ENCODE measurements at regions not wholly inside any gene's neighbourhood (a gene's known extent, or its start where the extent isn't known, plus 50 kb on each side); places are given as distances from the start of the nearest gene placed in this dataset.

- H3K9me3 ChIP-seq, result no peaks in the 10 kb centered on the region
- H3K4me3 ChIP-seq, result no peak overlapping the region
- no peak for DNase-seq
- no peaks in the 10 kb centered on the region for H3K27me3 ChIP-seq
- H3K36me3 ChIP-seq, result peaks cover 0 to 26% (median 0%) of the 10 kb centered on the region in 3 donors
- H3K4me1 ChIP-seq, result no peaks in the 10 kb centered on the region
- TF ChIP-seq POLR2A (IDR thresholded peaks at IDR 0.05), result no peak
- TF ChIP-seq, protein P1, sequence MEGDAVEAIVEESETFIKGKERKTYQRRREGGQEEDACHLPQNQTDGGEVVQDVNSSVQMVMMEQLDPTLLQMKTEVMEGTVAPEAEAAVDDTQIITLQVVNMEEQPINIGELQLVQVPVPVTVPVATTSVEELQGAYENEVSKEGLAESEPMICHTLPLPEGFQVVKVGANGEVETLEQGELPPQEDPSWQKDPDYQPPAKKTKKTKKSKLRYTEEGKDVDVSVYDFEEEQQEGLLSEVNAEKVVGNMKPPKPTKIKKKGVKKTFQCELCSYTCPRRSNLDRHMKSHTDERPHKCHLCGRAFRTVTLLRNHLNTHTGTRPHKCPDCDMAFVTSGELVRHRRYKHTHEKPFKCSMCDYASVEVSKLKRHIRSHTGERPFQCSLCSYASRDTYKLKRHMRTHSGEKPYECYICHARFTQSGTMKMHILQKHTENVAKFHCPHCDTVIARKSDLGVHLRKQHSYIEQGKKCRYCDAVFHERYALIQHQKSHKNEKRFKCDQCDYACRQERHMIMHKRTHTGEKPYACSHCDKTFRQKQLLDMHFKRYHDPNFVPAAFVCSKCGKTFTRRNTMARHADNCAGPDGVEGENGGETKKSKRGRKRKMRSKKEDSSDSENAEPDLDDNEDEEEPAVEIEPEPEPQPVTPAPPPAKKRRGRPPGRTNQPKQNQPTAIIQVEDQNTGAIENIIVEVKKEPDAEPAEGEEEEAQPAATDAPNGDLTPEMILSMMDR (IDR thresholded peaks at IDR 0.05), result no peak
- H3K27ac ChIP-seq, result no peak overlapping the region
These were observed 98.6 kb downstream of the KPNA2 start for GRCh38 chr17:68134046-68134637.

DNA sequence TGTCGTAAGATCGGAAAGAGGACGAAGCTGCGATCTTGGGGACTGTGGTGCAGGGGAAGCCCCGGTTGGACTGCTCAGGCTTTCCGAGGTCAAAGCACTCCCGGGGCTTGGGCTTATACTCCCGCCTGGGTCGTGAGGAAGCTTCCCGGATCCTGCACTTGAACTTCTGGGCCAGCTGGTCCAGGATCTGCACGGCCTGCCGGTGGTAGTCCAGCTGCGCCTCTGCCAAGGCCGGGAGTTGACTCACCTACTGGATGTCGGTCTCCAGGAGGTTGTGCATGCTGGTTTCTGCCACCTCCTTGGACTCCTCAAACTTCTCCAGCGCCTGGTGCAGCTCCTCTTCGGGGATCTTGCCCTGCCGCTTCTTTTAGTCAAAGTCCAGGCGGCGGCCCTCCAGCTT is 99.2 kb downstream of the KPNA2 start:
- H3K4me1 ChIP-seq, result no peaks in the 10 kb centered on the region
- DNase-seq, result no peak
- H3K36me3 ChIP-seq, result peaks cover 0 to 26% (median 0%) of the 10 kb centered on the region in 3 donors
- TF ChIP-seq POLR2A (IDR thresholded peaks at IDR 0.05), result no peak
- TF ChIP-seq, protein P1 (IDR thresholded peaks at IDR 0.05), result no peak
- no peaks in the 10 kb centered on the region for H3K27me3 ChIP-seq
- H3K4me3 ChIP-seq, result no peak overlapping the region
- no peaks in the 10 kb centered on the region for H3K9me3 ChIP-seq
- H3K27ac ChIP-seq, result no peak overlapping the region

DNA sequence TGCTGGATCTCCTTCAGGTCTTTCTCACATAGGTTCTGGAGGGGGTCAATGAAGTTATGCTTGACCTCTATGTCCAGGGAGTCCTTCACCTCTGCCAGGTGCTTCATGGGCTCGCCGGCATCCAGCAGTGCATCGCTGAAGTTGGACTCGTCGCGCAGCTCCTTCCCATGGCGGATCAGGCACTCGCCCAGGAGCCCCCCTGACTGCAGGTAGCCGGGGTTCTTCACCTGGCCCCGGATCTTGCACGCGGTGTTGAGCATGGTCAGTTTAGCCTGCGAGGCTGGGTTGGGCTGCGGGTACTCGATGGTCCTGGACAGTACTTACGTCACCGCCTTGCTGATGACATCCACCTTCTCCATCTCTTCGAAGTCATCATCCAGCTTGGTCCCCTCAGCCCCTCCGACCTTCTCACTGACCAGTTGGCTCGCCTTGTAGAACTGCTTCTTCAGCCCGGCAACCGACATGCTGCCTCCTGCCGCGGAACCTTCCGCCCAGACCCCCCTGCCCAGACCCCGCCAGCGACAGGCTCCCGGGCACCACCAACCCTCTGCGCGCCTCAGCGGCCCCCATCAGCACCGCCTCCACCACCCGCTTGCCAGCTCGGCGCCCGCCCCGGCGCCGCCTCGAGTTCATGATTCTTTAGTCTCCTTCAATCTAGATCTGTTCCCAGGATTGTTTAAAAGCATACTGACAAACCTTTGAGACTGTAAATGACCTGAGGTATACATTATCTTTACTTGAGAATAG is 99.8 kb downstream of the KPNA2 start:
- H3K27me3 ChIP-seq, result no peaks in the 10 kb centered on the region
- TF ChIP-seq, protein P1 (IDR thresholded peaks at IDR 0.05), result no peak
- TF ChIP-seq POLR2A (IDR thresholded peaks at IDR 0.05), result no peak
- H3K27ac ChIP-seq, result no peak overlapping the region
- H3K36me3 ChIP-seq, result peaks cover 0 to 26% (median 0%) of the 10 kb centered on the region in 3 donors
- H3K4me3 ChIP-seq, result no peak overlapping the region
- no peaks in the 10 kb centered on the region for H3K4me1 ChIP-seq
- H3K9me3 ChIP-seq, result no peaks in the 10 kb centered on the region
- no peak for DNase-seq

GRCh38 chr17:68141050-68141449 is 105.5 kb downstream of the KPNA2 start:
- H3K4me1 ChIP-seq, result no peaks in the 10 kb centered on the region
- H3K27me3 ChIP-seq, result no peaks in the 10 kb centered on the region
- no peaks in the 10 kb centered on the region for H3K9me3 ChIP-seq
- no peak for DNase-seq
- H3K27ac ChIP-seq, result no peak overlapping the region
- no peaks in the 10 kb centered on the region for H3K36me3 ChIP-seq
- TF ChIP-seq, protein P1 (IDR thresholded peaks at IDR 0.05), result no peak
- TF ChIP-seq POLR2A (IDR thresholded peaks at IDR 0.05), result no peak
- H3K4me3 ChIP-seq, result no peak overlapping the region

GRCh38 chr17:68142595-68142994 is 105.2 kb upstream of the AMZ2 start:
- Histone ChIP-seq H3K9me3 (no peaks in the 10 kb centered on the region), H3K36me3 (no peaks in the 10 kb centered on the region), H3K4me1 (no peaks in the 10 kb centered on the region), H3K27ac (no peak overlapping the region), H3K27me3 (no peaks in the 10 kb centered on the region), H3K4me3 (no peak overlapping the region)
- TF ChIP-seq POLR2A (IDR thresholded peaks at IDR 0.05), result no peak
- TF ChIP-seq, protein P1 (IDR thresholded peaks at IDR 0.05), result no peak
- no peak for DNase-seq

Measured in Peyer's patch (tissue), 4 donors.